ENCODE measurements at regions not wholly inside any gene's neighbourhood (a gene's known extent, or its start where the extent isn't known, plus 50 kb on each side); places are given as distances from the start of the nearest gene placed in this dataset.

GRCh38 chr16:8044796-8045195, 545.5 kb downstream of the TMEM114 start:
- TF ChIP-seq NFIC (IDR thresholded peaks at IDR 0.05) (no peak), CREB1 (IDR thresholded peaks at IDR 0.05; ENCODE audit: low read depth) (no peak), REST (IDR thresholded peaks at IDR 0.05; ENCODE audit: low read depth) (no peak), YY1 (IDR thresholded peaks at IDR 0.05; ENCODE audit: low read depth) (no peak), EGR1 (IDR thresholded peaks at IDR 0.05) (no peak), ZBTB7A (IDR thresholded peaks at IDR 0.05; ENCODE audit: low read depth) (no peak), TAF1 (IDR thresholded peaks at IDR 0.05; ENCODE audit: low read depth) (no peak), TEAD4 (IDR thresholded peaks at IDR 0.05) (no peak), RAD21 (IDR thresholded peaks at IDR 0.05; ENCODE audit: low read depth) (no peak), TCF12 (IDR thresholded peaks at IDR 0.05; ENCODE audit: low read depth) (no peak), FOXM1 (IDR thresholded peaks at IDR 0.05; ENCODE audit: borderline replicate concordance, low read depth) (no peak), EP300 (IDR thresholded peaks at IDR 0.05; ENCODE audit: borderline replicate concordance) (no peak), CEBPB (IDR thresholded peaks at IDR 0.05) (no peak)
- TF ChIP-seq, protein P1, sequence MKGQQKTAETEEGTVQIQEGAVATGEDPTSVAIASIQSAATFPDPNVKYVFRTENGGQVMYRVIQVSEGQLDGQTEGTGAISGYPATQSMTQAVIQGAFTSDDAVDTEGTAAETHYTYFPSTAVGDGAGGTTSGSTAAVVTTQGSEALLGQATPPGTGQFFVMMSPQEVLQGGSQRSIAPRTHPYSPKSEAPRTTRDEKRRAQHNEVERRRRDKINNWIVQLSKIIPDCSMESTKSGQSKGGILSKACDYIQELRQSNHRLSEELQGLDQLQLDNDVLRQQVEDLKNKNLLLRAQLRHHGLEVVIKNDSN (IDR thresholded peaks at IDR 0.05) = no peak
- TF ChIP-seq, protein P2, sequence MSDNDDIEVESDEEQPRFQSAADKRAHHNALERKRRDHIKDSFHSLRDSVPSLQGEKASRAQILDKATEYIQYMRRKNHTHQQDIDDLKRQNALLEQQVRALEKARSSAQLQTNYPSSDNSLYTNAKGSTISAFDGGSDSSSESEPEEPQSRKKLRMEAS (IDR thresholded peaks at IDR 0.05) = no peak

DNA sequence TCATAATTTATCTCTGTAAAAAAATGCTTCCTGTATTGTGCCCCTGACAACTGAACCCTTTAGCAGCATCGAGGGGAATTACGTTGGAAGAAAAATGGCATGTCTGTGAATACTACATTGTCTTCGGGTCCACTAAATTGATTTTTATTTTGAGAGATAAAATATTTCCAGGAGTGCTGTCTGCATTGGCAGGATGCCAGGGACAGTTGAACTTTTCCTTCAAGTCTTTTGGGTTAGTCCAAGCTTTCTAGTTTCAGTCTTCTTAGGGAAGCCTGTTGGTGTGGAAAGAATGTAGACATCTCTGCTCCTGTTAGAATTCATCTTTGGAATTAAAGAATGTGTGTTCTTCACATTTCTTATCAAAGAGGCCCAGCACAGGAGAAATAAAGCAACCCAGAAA, 557.9 kb downstream of the TMEM114 start:
- TF ChIP-seq REST (IDR thresholded peaks at IDR 0.05; ENCODE audit: low read depth) (no peak), YY1 (IDR thresholded peaks at IDR 0.05; ENCODE audit: low read depth) (no peak), EGR1 (IDR thresholded peaks at IDR 0.05) (no peak), ZBTB7A (IDR thresholded peaks at IDR 0.05; ENCODE audit: low read depth) (no peak), RAD21 (IDR thresholded peaks at IDR 0.05; ENCODE audit: low read depth) (no peak), TEAD4 (IDR thresholded peaks at IDR 0.05) (no peak), FOXM1 (IDR thresholded peaks at IDR 0.05; ENCODE audit: borderline replicate concordance, low read depth) (no peak), TCF12 (IDR thresholded peaks at IDR 0.05; ENCODE audit: low read depth) (no peak), CEBPB (IDR thresholded peaks at IDR 0.05) (no peak), TAF1 (IDR thresholded peaks at IDR 0.05; ENCODE audit: low read depth) (no peak), NFIC (IDR thresholded peaks at IDR 0.05) (no peak), CREB1 (IDR thresholded peaks at IDR 0.05; ENCODE audit: low read depth) (no peak), EP300 (IDR thresholded peaks at IDR 0.05; ENCODE audit: borderline replicate concordance) (no peak)
- TF ChIP-seq, protein P2 (IDR thresholded peaks at IDR 0.05) = no peak
- TF ChIP-seq, protein P1 (IDR thresholded peaks at IDR 0.05) = no peak

- peak; percentile 85 for TF ChIP-seq REST (IDR thresholded peaks at IDR 0.05; ENCODE audit: low read depth)
- TF ChIP-seq RAD21 (IDR thresholded peaks at IDR 0.05; ENCODE audit: low read depth) = no peak
- TF ChIP-seq TCF12 (IDR thresholded peaks at IDR 0.05; ENCODE audit: low read depth) = no peak
These were observed 563.9 kb downstream of the TMEM114 start for GRCh38 chr16:8026450-8026849.

DNA sequence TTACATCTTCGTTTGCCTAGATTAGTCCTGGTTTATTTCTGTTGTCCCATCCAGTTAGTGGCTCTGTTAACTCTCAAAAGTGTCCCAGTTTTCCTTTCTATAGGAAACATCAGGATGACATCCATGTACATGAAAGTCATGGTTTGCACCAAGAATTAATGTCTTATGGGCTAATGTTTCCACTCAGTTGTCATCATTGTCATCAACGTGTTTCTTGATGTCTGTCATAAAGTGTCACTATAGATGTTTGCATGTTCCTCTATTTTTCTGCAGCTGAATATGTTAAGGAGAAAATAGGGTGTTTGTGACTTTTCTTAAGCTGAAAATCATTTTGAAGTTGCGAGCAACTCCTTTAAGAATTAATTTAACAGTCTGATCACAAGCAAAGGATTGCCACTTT, 567.0 kb downstream of the TMEM114 start:
- TF ChIP-seq TAF1 (IDR thresholded peaks at IDR 0.05; ENCODE audit: low read depth) = no peak
- TF ChIP-seq, protein P1 (IDR thresholded peaks at IDR 0.05) = no peak
- TF ChIP-seq CEBPB (IDR thresholded peaks at IDR 0.05) = no peak
- no peak for TF ChIP-seq TEAD4 (IDR thresholded peaks at IDR 0.05)
- TF ChIP-seq CREB1 (IDR thresholded peaks at IDR 0.05; ENCODE audit: low read depth) = no peak
- TF ChIP-seq, protein P2 (IDR thresholded peaks at IDR 0.05) = no peak
- no peak for TF ChIP-seq TCF12 (IDR thresholded peaks at IDR 0.05; ENCODE audit: low read depth)
- TF ChIP-seq ZBTB7A (IDR thresholded peaks at IDR 0.05; ENCODE audit: low read depth) = no peak
- no peak for TF ChIP-seq EP300 (IDR thresholded peaks at IDR 0.05; ENCODE audit: borderline replicate concordance)
- TF ChIP-seq RAD21 (IDR thresholded peaks at IDR 0.05; ENCODE audit: low read depth) = no peak
- no peak for TF ChIP-seq REST (IDR thresholded peaks at IDR 0.05; ENCODE audit: low read depth)
- no peak for TF ChIP-seq EGR1 (IDR thresholded peaks at IDR 0.05)
- TF ChIP-seq FOXM1 (IDR thresholded peaks at IDR 0.05; ENCODE audit: borderline replicate concordance, low read depth) = no peak

All from Ishikawa (cell line).